GM19035 (cell line): ENCODE measurements at regions not wholly inside any gene's neighbourhood (a gene's known extent, or its start where the extent isn't known, plus 50 kb on each side); places are given as distances from the start of the nearest gene placed in this dataset.
A peak's percentile ranks its signal among the peaks of the same experiment; 100 is the strongest.
"Not testable (repeated sequence)": the region's sequence is repeated elsewhere in the genome, so short reads cannot be mapped to it uniquely, and the experiment has no call there.

Source experiments
- ATAC-seq: cut with Tn5 transposase; IDR thresholded peaks from one replicate; pipeline ENCODE4 v1.9.1; 2021; ENCODE audit not compliant: unreplicated experiment

GRCh38 chr6:154625721-154626120, 107.5 kb upstream of the SCAF8 start:
- ATAC-seq: no peak

GRCh38 chr6:154629127-154629526, 104.1 kb upstream of the SCAF8 start:
- no peak for ATAC-seq

GRCh38 chr6:154632119-154632518, 101.1 kb upstream of the SCAF8 start:
- no peak for ATAC-seq

- no peak for ATAC-seq
Measured at GRCh38 chr6:154637392-154637791, 95.8 kb upstream of the SCAF8 start.

GRCh38 chr6:154638369-154638768, 94.8 kb upstream of the SCAF8 start:
- ATAC-seq: no peak

GRCh38 chr6:154639196-154639595, 94.0 kb upstream of the SCAF8 start:
- not testable (repeated sequence) for ATAC-seq

GRCh38 chr6:154648188-154648887, 84.9 kb upstream of the SCAF8 start:
- no peak for ATAC-seq

- ATAC-seq: no peak
Measured at GRCh38 chr6:154648888-154649205, 84.4 kb upstream of the SCAF8 start.

- no peak for ATAC-seq
Measured at GRCh38 chr6:154649721-154650120, 83.5 kb upstream of the SCAF8 start.

GRCh38 chr6:154650351-154650750, 82.9 kb upstream of the SCAF8 start:
- ATAC-seq: no peak

GRCh38 chr6:154651656-154652055, 81.6 kb upstream of the SCAF8 start:
- ATAC-seq: no peak

GRCh38 chr6:154653385-154653784, 79.8 kb upstream of the SCAF8 start:
- ATAC-seq: no peak

GRCh38 chr6:154653853-154654252, 79.4 kb upstream of the SCAF8 start:
- ATAC-seq: no peak

- ATAC-seq: no peak
Measured at GRCh38 chr6:154656660-154657059, 76.6 kb upstream of the SCAF8 start.

GRCh38 chr6:154661768-154662167, 71.4 kb upstream of the SCAF8 start:
- no peak for ATAC-seq

GRCh38 chr6:154664287-154664686, 68.9 kb upstream of the SCAF8 start:
- no peak for ATAC-seq

GRCh38 chr6:154668156-154668555, 65.1 kb upstream of the SCAF8 start:
- ATAC-seq: no peak

- ATAC-seq: no peak
Measured at GRCh38 chr6:154672086-154672485, 61.1 kb upstream of the SCAF8 start.

- ATAC-seq: no peak
Measured at GRCh38 chr6:154673919-154674318, 59.3 kb upstream of the SCAF8 start.

GRCh38 chr6:154675602-154676088, 57.6 kb upstream of the SCAF8 start:
- ATAC-seq: peak; percentile 100

- ATAC-seq: no peak
Measured at GRCh38 chr6:154682633-154683125, 50.5 kb upstream of the SCAF8 start.
